GM19240 (cell line): ENCODE measurements at regions not wholly inside any gene's neighbourhood (a gene's known extent, or its start where the extent isn't known, plus 50 kb on each side); places are given as distances from the start of the nearest gene placed in this dataset.
"Not testable (repeated sequence)": the region's sequence is repeated elsewhere in the genome, so short reads cannot be mapped to it uniquely, and the experiment has no call there.

Experiments
- DNase-seq: peaks from one replicate; pipeline ENCODE4 v3.0.0; 2011; ENCODE audit warnings: low spot score; ENCODE audit not compliant: insufficient read length

- peak; percentile 23 for DNase-seq
These were observed 251.9 kb downstream of the IGSF11 start for GRCh38 chr3:118782755-118783202.

- DNase-seq, result no peak
These were observed 249.2 kb downstream of the IGSF11 start for GRCh38 chr3:118785415-118785814.

- DNase-seq, result no peak
These were observed 243.4 kb downstream of the IGSF11 start for GRCh38 chr3:118791246-118791645.

GRCh38 chr3:118792191-118792590, 242.5 kb downstream of the IGSF11 start:
- DNase-seq, result no peak

GRCh38 chr3:118793176-118793575, 241.5 kb downstream of the IGSF11 start:
- DNase-seq, result no peak

- DNase-seq, result no peak
These were observed 235.3 kb downstream of the IGSF11 start for GRCh38 chr3:118799303-118799702.

- no peak for DNase-seq
These were observed 232.7 kb downstream of the IGSF11 start for GRCh38 chr3:118801899-118802298.

- no peak for DNase-seq
These were observed 232.1 kb downstream of the IGSF11 start for GRCh38 chr3:118802325-118803095.

- no peak for DNase-seq
These were observed 231.6 kb downstream of the IGSF11 start for GRCh38 chr3:118803096-118803476.

- no peak for DNase-seq
These were observed 229.6 kb downstream of the IGSF11 start for GRCh38 chr3:118805007-118805406.

GRCh38 chr3:118806423-118806822, 228.2 kb downstream of the IGSF11 start:
- DNase-seq, result no peak

GRCh38 chr3:118807349-118807748, 227.3 kb downstream of the IGSF11 start:
- DNase-seq, result not testable (repeated sequence)

GRCh38 chr3:118808723-118809122, 225.9 kb downstream of the IGSF11 start:
- DNase-seq, result no peak

GRCh38 chr3:118809696-118810498, 224.7 kb downstream of the IGSF11 start:
- DNase-seq, result no peak

GRCh38 chr3:118810499-118811035, 224.1 kb downstream of the IGSF11 start:
- DNase-seq, result no peak

GRCh38 chr3:118811236-118811732, 223.4 kb downstream of the IGSF11 start:
- DNase-seq, result no peak

GRCh38 chr3:118813472-118813871, 221.2 kb downstream of the IGSF11 start:
- DNase-seq, result no peak

- peak; percentile 23 for DNase-seq
These were observed 216.9 kb downstream of the IGSF11 start for GRCh38 chr3:118817748-118818165.

GRCh38 chr3:118818386-118818785, 216.3 kb downstream of the IGSF11 start:
- DNase-seq, result no peak

GRCh38 chr3:118823626-118824025, 211.0 kb downstream of the IGSF11 start:
- no peak for DNase-seq

- DNase-seq, result no peak
These were observed 207.2 kb downstream of the IGSF11 start for GRCh38 chr3:118827446-118827845.

GRCh38 chr3:118828351-118828750, 206.3 kb downstream of the IGSF11 start:
- DNase-seq, result no peak
